Glomerular visceral epithelial cell (primary cell): ENCODE measurements at regions not wholly inside any gene's neighbourhood (a gene's known extent, or its start where the extent isn't known, plus 50 kb on each side); places are given as distances from the start of the nearest gene placed in this dataset.

ENCODE experiments used
- DNase-seq: peaks from one replicate; pipeline ENCODE4 v3.0.0-alpha.2; 2016; ENCODE audit errors: extremely low spot score

GRCh38 chr7:16233517-16233916, 187.8 kb downstream of the CRPPA start:
- DNase-seq = no peak

- DNase-seq = no peak
These were observed 189.1 kb downstream of the CRPPA start for GRCh38 chr7:16232273-16232672.

GRCh38 chr7:16223963-16224707, 197.2 kb downstream of the CRPPA start:
- DNase-seq = no peak

GRCh38 chr7:16212610-16213009, 208.7 kb downstream of the CRPPA start:
- no peak for DNase-seq

- no peak for DNase-seq
These were observed 209.3 kb downstream of the CRPPA start for GRCh38 chr7:16212032-16212431.

- DNase-seq = no peak
These were observed 209.9 kb downstream of the CRPPA start for GRCh38 chr7:16211402-16211925.

GRCh38 chr7:16210171-16210570, 211.2 kb downstream of the CRPPA start:
- DNase-seq = no peak

- no peak for DNase-seq
These were observed 214.0 kb downstream of the CRPPA start for GRCh38 chr7:16207321-16207720.

GRCh38 chr7:16205466-16205865, 215.9 kb downstream of the CRPPA start:
- no peak for DNase-seq

- no peak for DNase-seq
These were observed 216.4 kb downstream of the CRPPA start for GRCh38 chr7:16204953-16205352.

GRCh38 chr7:16203065-16203464, 218.3 kb downstream of the CRPPA start:
- DNase-seq = no peak

GRCh38 chr7:16202303-16202702, 219.0 kb downstream of the CRPPA start:
- no peak for DNase-seq

- DNase-seq = no peak
These were observed 220.7 kb downstream of the CRPPA start for GRCh38 chr7:16200591-16200990.

- DNase-seq = no peak
These were observed 227.7 kb downstream of the CRPPA start for GRCh38 chr7:16193631-16194030.

- DNase-seq = no peak
These were observed 232.2 kb downstream of the CRPPA start for GRCh38 chr7:16189026-16189715.

- DNase-seq = no peak
These were observed 234.2 kb downstream of the CRPPA start for GRCh38 chr7:16187131-16187530.

- DNase-seq = no peak
These were observed 242.8 kb downstream of the CRPPA start for GRCh38 chr7:16178585-16178984.

GRCh38 chr7:16178092-16178491, 243.2 kb downstream of the CRPPA start:
- DNase-seq = no peak

- no peak for DNase-seq
These were observed 247.1 kb downstream of the CRPPA start for GRCh38 chr7:16174253-16174652.

GRCh38 chr7:16172366-16172765, 249.0 kb downstream of the CRPPA start:
- no peak for DNase-seq

GRCh38 chr7:16171928-16172327, 249.4 kb downstream of the CRPPA start:
- no peak for DNase-seq

- no peak for DNase-seq
These were observed 250.7 kb downstream of the CRPPA start for GRCh38 chr7:16170671-16171070.

GRCh38 chr7:16169537-16169936, 251.8 kb downstream of the CRPPA start:
- DNase-seq = no peak
